OCI-LY3 (cell line): ENCODE measurements at regions not wholly inside any gene's neighbourhood (a gene's known extent, or its start where the extent isn't known, plus 50 kb on each side); places are given as distances from the start of the nearest gene placed in this dataset.

ENCODE experiments used
- CTCF ChIP-seq: fragments of 200-600, 300-600 bp; sonication (generic); IDR thresholded peaks from 2 replicates; pipeline ENCODE4 v1.5.1; 2014; ENCODE audit warnings: antibody characterized with exemption, low read length, low read depth
- EZH2phosphoT487 ChIP-seq: fragments of 200-600 bp; shearing (Covaris generic); IDR thresholded peaks from 2 replicates; pipeline ENCODE4 v1.6.1; 2018; ENCODE audit warnings: antibody characterized with exemption, mixed run types, low read depth

DNA sequence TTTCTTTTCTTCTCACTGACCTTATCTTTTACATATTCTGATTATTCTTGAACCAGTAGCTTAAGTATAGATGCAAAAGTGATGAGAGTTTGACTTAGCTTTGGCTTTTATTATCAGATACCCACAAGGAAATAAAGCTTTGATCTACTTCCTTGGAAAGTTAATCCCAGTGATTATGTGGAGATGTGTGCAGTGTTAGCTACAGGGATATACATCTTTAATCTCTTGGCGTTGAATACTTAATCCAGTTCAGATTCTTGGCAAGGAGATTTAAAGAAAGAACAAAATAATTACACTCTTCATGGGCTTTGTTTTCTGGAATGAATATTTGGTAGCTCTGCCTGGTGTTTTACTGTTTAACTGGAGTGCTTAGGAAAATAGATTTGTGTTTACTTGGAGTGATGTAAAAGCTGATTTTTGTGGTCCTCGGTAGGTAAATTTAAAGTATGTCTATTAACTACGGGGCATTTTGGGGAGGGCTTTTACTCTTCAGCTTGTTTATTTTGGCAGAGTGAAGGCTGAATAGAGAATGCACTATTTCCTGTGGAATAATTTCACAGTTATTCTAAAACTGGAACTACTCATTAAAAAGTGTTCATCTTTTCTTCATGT is 150.1 kb upstream of the LRIG3 start:
- TF ChIP-seq CTCF: no peak
- TF ChIP-seq EZH2phosphoT487: no peak
